DMS 273 (cell line): ENCODE measurements at regions not wholly inside any gene's neighbourhood (a gene's known extent, or its start where the extent isn't known, plus 50 kb on each side); places are given as distances from the start of the nearest gene placed in this dataset.
"Not testable (repeated sequence)": the region's sequence is repeated elsewhere in the genome, so short reads cannot be mapped to it uniquely, and the experiment has no call there.

ENCODE experiments used
- DNase-seq: peaks from one replicate; lab custom pipeline; 2025; ENCODE audit not compliant: unreplicated experiment; lab: John Stamatoyannopoulos, UW

GRCh38 chr5:121086671-121087070 is 622.6 kb downstream of the PRR16 start:
- DNase-seq: no peak

DNA sequence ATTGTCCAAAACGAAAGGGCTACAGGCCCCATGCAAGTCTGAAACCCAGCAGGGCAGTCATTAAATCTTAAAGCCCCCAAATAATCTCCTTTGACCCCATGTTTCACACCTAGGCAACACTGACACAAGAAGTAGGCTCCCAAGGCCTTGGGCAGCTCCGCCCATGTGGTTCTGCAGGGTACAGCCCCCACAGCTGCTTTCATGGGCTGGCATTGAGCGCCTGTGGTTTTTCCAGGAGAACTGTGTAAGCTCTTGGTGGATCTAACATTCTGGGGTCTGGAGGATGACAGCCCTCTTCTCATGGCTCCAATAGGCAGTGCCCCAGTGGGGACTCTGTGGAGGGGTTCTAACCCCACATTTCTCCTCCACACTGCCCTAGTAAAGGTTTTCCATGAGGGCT is 623.5 kb downstream of the PRR16 start:
- no peak for DNase-seq

DNA sequence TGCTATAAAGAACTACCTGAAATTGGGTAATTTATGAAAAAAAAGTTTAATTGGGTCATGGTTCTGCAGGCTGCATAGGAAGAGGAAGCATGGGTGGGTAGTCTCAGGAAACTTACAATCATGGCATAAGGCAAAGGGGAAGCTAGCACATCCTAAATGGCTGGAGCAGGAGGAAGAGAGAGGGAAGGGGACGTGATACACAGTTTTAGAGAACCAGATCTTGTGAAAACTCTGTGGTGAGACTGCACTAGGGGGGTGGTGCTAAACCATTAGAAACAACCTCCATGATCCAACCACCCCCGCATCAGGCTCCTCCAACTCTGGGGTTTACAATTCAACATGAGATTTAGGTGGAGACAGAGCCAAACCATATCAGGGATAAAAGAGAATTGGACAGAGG is 624.2 kb downstream of the PRR16 start:
- DNase-seq: no peak

- no peak for DNase-seq
Observed at GRCh38 chr5:121090822-121091221, 626.7 kb downstream of the PRR16 start.

GRCh38 chr5:121100931-121101330 is 636.8 kb downstream of the PRR16 start:
- DNase-seq: no peak

DNA sequence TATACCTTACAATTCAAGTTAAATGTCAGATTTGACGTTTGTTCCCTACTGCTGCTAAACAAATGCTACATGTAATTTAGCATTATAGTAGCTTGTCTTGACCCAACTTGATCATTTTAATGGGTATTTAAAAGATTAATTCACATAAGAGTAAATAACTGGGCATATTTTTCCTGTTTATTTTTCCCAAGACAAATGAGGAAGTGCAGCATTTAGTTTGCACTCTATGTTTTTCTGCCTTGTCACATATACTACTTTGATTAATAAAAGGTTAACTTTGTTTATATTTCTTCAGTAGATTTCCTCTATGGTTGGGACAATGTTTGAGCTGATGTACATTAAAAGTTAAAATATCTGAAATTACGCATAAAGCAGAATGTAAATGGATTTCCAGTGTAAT is 641.8 kb downstream of the PRR16 start:
- DNase-seq: no peak

- not testable (repeated sequence) for DNase-seq
Observed at GRCh38 chr5:121106721-121107690, 642.9 kb downstream of the PRR16 start.

GRCh38 chr5:121108725-121109124 is 644.6 kb downstream of the PRR16 start:
- peak; percentile 30 for DNase-seq

GRCh38 chr5:121109817-121110216 is 645.7 kb downstream of the PRR16 start:
- no peak for DNase-seq

- no peak for DNase-seq
Observed at GRCh38 chr5:121121786-121122185, 657.7 kb downstream of the PRR16 start.

- DNase-seq: no peak
Observed at GRCh38 chr5:121138495-121138907, 674.4 kb downstream of the PRR16 start.

DNA sequence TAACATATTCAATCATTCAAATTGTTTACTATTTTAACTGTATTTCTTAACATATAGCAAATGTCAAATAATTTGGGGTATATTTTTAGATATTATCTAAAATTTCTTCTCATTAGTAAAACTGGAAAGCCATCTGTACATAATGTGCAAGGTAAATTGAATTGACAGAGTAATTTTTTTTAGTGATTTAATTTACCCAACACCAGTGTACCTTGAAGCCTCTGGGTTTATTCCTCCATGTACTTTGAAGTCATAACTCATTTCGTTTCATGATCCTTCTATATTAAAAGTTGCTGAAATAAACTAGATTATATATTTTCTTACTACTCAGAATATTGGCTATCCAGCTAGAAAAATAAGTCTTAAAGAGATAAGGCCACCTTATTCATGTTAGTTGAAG is 674.9 kb downstream of the PRR16 start:
- no peak for DNase-seq

DNA sequence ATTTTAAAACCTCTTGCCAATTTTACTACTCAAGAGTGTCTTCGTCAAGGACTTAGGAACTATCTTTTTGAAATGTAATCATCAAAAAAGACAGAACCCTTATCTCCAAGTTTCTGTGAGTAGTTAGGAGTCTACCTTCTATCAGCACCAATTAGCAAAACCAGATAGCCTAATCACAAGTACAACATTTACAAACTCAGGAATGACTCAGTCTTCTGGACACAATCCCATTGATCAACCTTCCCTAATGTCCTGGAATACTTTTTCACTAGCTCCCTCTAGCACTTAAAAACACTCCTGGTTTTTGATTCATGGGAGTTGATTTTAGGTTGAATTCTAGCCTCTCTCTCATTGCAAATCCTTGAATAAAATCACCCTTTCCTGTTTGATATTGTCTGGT is 680.7 kb downstream of the PRR16 start:
- DNase-seq: no peak

DNA sequence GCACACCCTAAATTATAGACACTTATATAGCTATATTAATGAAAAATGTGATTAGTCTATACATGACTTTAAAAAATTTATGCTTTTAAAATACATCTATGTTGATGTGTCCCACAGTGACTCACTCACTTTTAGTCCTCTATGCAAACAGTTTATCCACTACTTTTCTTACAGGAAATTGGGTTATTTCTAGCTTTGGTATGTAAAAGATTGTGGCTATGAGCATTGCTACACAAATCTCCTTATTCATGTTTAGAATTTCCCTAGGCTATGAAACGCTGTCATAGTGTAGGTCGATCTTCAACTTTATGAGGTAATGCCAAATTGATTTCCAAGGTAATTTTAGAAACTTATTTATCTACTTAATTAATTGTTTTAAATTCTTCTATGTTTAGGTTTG is 687.4 kb downstream of the PRR16 start:
- DNase-seq: no peak

DNA sequence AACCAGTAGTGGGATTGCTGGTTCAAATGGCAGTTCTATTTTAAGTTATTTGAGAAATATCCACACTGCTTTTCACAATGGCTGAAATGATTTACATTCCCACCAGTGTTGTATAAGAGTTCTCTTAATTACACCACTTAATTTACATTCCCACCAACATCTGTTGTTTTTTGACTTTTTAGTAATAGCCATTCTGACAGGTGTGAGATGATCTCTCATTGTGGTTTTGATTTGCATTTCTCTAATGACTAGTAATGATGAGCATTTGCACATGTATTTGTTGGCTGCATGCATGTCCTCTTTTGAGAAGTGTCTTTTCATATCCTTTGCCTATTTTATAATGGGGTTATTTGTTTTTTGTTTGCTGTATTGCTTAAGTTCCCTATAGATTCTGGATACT is 688.3 kb downstream of the PRR16 start:
- DNase-seq: no peak

GRCh38 chr5:121156565-121156964 is 692.5 kb downstream of the PRR16 start:
- DNase-seq: no peak

- DNase-seq: no peak
Observed at GRCh38 chr5:121158451-121158850, 693.2 kb upstream of the FTMT start.

DNA sequence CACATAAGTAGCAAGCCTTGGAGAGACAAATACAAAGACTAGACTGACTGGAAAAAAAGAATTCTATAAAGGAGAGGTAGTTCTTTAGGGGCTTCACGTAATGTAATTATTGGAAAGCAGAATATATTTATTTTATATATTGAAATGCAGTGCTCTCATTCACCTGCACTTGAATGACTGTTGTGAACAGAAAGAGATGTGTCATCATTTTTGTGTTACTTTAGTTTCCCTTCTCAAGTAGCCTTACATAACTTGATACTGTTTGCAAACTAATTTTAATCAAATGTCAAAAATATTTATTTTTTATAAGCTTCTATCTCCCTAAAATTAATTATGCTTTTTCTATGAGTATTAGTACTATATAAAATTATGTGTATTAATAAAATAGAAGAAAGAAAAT is 691.1 kb upstream of the FTMT start:
- DNase-seq: no peak

DNA sequence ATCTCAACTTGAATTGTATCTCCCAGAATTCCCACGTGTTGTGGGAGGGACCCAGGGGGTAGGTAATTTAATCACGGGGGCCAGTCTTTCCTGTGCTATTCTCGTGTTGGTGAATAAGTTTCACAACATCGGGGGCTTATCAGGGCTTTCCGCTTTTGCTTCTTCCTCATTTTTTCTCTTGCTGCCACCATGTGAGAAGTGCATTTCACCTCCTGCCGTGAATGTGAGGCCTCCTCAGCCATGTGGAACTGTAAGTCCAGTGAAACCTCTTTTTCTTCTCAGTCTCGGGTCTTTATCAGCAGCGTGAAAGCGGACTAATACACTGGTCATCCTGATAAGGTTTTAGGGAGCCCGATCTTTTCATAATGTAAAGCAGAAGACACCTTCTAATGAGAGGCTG is 687.0 kb upstream of the FTMT start:
- no peak for DNase-seq

- no peak for DNase-seq
Observed at GRCh38 chr5:121171361-121171760, 680.3 kb upstream of the FTMT start.

- DNase-seq: no peak
Observed at GRCh38 chr5:121171834-121172233, 679.8 kb upstream of the FTMT start.

DNA sequence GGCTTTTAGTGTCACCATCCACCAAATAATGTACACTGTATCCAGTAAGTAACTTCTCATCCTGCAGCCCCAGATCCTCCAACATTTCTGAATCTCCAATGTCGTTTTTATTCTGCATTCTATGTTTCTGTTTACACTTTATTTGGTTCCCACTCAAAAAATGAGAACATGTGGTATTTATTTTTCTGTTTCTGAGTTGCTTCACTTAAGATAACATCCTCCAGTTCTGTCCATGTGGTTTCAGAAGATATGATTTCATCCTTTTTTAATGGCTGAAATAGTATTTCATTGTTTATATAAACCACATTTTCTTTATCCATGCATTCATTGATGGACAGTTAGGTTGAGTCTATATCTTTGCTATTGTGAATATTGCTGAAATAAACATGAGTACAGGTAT is 677.3 kb upstream of the FTMT start:
- DNase-seq: no peak

- no peak for DNase-seq
Observed at GRCh38 chr5:121175986-121176385, 675.7 kb upstream of the FTMT start.
